A673 (cell line): ENCODE measurements at regions not wholly inside any gene's neighbourhood (a gene's known extent, or its start where the extent isn't known, plus 50 kb on each side); places are given as distances from the start of the nearest gene placed in this dataset.

Experiments
- BruUV-seq: library from RNA; stranded (reverse); fragments of 400-500 nt; replicated peaks from 2 replicates; lab custom pipeline; 2021; lab: Mats Ljungman, UMichigan
- CTCF ChIA-PET: fragments of 300-600 bp; sonication (Branson Sonifier 250); formaldehyde crosslinking; loops from one replicate; lab custom pipeline; 2022; ENCODE audit warnings: antibody characterized with exemption; lab: Charles Lee
- POLR2A ChIA-PET: fragments of 300-600 bp; sonication (Branson Sonifier 250); formaldehyde crosslinking; loops from one replicate; lab custom pipeline; 2022; ENCODE audit warnings: antibody characterized with exemption; ENCODE audit not compliant: low non-redundant PET; lab: Charles Lee
- DNase-seq: peaks from one replicate; pipeline ENCODE4 v3.0.0-alpha.2; 2015; ENCODE audit warnings: low spot score
- H3K27ac ChIP-seq: fragments of 200-600 bp; sonication (generic); 2 replicates; pipeline ENCODE4 v1.5.1; 2016; ENCODE audit warnings: mixed run types, low read depth, mild to moderate bottlenecking, mixed read lengths, antibody characterized with exemption, low read length; ENCODE audit not compliant: poor library complexity, severe bottlenecking
- H3K27me3 ChIP-seq: fragments of 200-600 bp; sonication (generic); replicated peaks from 2 replicates; pipeline ENCODE4 v1.6.1; 2017; ENCODE audit warnings: mixed run types, low read depth, mild to moderate bottlenecking, mixed read lengths, antibody characterized with exemption, low read length; ENCODE audit not compliant: insufficient read depth, poor library complexity
- H3K36me3 ChIP-seq: fragments of 200-600 bp; sonication (generic); 2 replicates; pipeline ENCODE4 v1.6.1; 2016; ENCODE audit warnings: mixed run types, mild to moderate bottlenecking, mixed read lengths, antibody characterized with exemption, low read length; ENCODE audit not compliant: insufficient read depth, poor library complexity, severe bottlenecking
- H3K4me1 ChIP-seq: fragments of 200-600 bp; sonication (generic); 2 replicates; pipeline ENCODE4 v1.6.1; 2017; ENCODE audit warnings: mixed run types, mild to moderate bottlenecking, mixed read lengths, antibody characterized with exemption, low read length; ENCODE audit not compliant: insufficient read depth, poor library complexity, severe bottlenecking
- H3K4me3 ChIP-seq: fragments of 200-600 bp; sonication (generic); 2 replicates; pipeline ENCODE4 v1.5.1; 2016; ENCODE audit warnings: low read depth, mixed run types, mild to moderate bottlenecking, mixed read lengths, low read length; ENCODE audit not compliant: poor library complexity, severe bottlenecking
- H3K9me3 ChIP-seq: fragments of 200-600 bp; sonication (generic); 2 replicates; pipeline ENCODE4 v1.6.1; 2016; ENCODE audit warnings: mixed run types, low read depth, mild to moderate bottlenecking, mixed read lengths, antibody characterized with exemption, low read length; ENCODE audit not compliant: poor library complexity, severe bottlenecking
- EZH2 ChIP-seq: fragments of 200-600 bp; sonication (generic); IDR thresholded peaks from 2 replicates; pipeline ENCODE4 v1.6.1; 2017; ENCODE audit warnings: borderline replicate concordance, low read depth, mild to moderate bottlenecking, mixed read lengths, antibody characterized with exemption, low read length; ENCODE audit not compliant: poor library complexity, severe bottlenecking
- intact Hi-C: fragments of 100-400 bp; cut with micrococcal nuclease; formaldehyde crosslinking; loops from one replicate; pipeline ENCODE4 v1.10.0; 2022; ENCODE audit not compliant: unreplicated experiment
- TF ChIP-seq, protein P1 (sequence below): fragments of 300-800, 200-600 bp; sonication (generic); conservative IDR thresholded peaks from 2 replicates; pipeline ENCODE4 v1.5.1; 2017; ENCODE audit warnings: low read depth, mild to moderate bottlenecking, antibody characterized with exemption, low read length, moderate library complexity, mixed read lengths

DNA sequence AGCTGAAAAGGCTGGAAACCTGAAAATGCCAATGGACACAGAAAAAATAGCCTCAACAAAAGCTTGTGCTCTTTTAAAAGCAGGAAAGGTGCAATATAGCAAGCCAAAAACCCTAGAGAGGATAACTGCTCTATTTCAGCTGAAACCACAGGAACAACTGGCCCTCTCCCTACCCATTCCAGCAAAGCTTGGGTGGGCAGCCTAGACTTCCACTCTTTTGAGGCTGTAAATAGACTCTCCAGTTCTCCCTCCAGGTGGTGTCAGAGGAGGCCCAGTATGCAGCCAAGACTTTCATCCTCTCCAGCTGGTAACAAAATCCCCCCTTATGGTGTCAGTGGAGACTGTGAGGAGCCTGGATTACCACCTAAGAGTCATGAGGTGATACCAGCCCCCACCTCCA lies 206.9 kb upstream of the PLD5 start:
- no peak for TF ChIP-seq EZH2
- TF ChIP-seq, protein P1, sequence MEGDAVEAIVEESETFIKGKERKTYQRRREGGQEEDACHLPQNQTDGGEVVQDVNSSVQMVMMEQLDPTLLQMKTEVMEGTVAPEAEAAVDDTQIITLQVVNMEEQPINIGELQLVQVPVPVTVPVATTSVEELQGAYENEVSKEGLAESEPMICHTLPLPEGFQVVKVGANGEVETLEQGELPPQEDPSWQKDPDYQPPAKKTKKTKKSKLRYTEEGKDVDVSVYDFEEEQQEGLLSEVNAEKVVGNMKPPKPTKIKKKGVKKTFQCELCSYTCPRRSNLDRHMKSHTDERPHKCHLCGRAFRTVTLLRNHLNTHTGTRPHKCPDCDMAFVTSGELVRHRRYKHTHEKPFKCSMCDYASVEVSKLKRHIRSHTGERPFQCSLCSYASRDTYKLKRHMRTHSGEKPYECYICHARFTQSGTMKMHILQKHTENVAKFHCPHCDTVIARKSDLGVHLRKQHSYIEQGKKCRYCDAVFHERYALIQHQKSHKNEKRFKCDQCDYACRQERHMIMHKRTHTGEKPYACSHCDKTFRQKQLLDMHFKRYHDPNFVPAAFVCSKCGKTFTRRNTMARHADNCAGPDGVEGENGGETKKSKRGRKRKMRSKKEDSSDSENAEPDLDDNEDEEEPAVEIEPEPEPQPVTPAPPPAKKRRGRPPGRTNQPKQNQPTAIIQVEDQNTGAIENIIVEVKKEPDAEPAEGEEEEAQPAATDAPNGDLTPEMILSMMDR, result no peak
- H3K27me3 ChIP-seq, result no peaks in the 10 kb centered on the region
- no peaks in the 10 kb centered on the region for H3K9me3 ChIP-seq
- intact Hi-C loops, result no loop called here
- BruUV-seq, result no TSS peak
- H3K36me3 ChIP-seq, result no peaks in the 10 kb centered on the region
- no peaks in the 10 kb centered on the region for H3K4me1 ChIP-seq
- H3K27ac ChIP-seq, result no peak overlapping the region
- POLR2A ChIA-PET, result no interaction called here
- CTCF ChIA-PET, result no interaction called here
- no peak overlapping the region for H3K4me3 ChIP-seq
- DNase-seq, result no peak

DNA sequence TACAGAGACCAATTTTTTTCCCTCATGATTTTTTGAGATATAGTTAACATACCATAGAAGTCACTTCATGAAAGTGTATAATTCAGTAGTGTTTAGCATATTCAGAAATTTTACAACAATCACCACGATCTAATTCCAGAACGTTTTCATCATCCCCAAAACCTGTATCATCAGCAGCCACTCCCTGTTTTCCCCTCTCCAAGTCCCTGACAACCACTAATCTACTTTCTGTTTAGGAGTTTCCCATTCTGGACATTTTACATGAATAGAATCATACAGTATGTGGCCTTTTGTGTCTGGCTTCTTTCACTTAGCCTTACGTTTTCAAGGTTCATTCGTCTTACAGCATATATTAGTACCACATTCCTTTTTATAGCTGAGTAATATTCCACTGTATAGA lies 204.2 kb upstream of the PLD5 start:
- TF ChIP-seq EZH2, result no peak
- TF ChIP-seq, protein P1, result no peak
- Histone ChIP-seq H3K27ac (no peak overlapping the region), H3K4me3 (no peak overlapping the region), H3K4me1 (no peaks in the 10 kb centered on the region), H3K27me3 (no peaks in the 10 kb centered on the region), H3K36me3 (no peaks in the 10 kb centered on the region), H3K9me3 (no peaks in the 10 kb centered on the region)
- intact Hi-C loops, result no loop called here
- no peak for DNase-seq
- POLR2A ChIA-PET, result no interaction called here
- no TSS peak for BruUV-seq
- CTCF ChIA-PET, result no interaction called here

DNA sequence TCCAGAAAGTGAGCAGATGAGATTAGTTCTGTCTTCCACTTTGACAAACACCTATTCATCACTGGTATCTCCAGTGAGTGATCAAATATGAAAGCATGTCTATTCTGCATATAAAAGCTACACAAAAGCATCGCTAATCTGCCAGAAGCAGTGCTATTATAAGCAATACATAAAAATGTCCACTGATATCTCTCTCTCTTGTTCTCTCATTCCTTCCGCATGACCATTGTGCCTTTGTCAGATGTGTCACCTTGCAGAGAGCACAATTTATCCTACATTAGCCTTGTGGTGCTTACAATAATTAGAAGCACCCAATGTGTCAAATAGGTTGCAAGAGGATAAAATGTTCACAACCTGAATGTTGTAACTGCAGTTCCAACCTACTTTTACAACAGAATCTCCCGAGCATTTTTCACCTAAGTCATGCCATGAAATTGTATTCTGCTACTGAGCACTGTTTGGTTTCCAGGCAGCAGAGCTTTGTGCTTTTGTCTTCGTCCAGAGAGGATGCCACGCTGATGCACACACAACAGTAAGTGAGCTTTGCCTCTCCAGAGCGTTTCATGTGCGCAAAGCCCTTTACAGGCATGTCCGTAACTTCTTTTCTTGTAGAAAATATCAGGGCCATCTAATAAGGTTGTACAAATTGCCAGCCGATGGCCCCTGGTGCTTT lies 198.7 kb upstream of the PLD5 start:
- intact Hi-C loops, result no loop called here
- POLR2A ChIA-PET, result no interaction called here

More for the DNA sequence above, 198.7 kb upstream of the PLD5 start:
- H3K36me3 ChIP-seq, result no peaks in the 10 kb centered on the region
- DNase-seq, result no peak
- BruUV-seq, result no TSS peak
- TF ChIP-seq EZH2, result no peak
- TF ChIP-seq, protein P1, result no peak
- no peak overlapping the region for H3K4me3 ChIP-seq
- H3K9me3 ChIP-seq, result no peaks in the 10 kb centered on the region
- H3K4me1 ChIP-seq, result no peaks in the 10 kb centered on the region
- no peak overlapping the region for H3K27ac ChIP-seq
- CTCF ChIA-PET, result no interaction called here
- H3K27me3 ChIP-seq, result no peaks in the 10 kb centered on the region
